PC-3 (cell line): ENCODE measurements at regions not wholly inside any gene's neighbourhood (a gene's known extent, or its start where the extent isn't known, plus 50 kb on each side); places are given as distances from the start of the nearest gene placed in this dataset.
"Not testable (repeated sequence)": the region's sequence is repeated elsewhere in the genome, so short reads cannot be mapped to it uniquely, and the experiment has no call there.

Experiments
- ATAC-seq: fragments of 200-7000 bp; cut with Tn5 transposase; 2 replicates; pipeline ENCODE4 v1.9.1; 2020; ENCODE audit warnings: mild to moderate bottlenecking, moderate library complexity
- BruUV-seq: library from RNA; stranded (reverse); fragments of 400-500 nt; replicated peaks from 2 replicates; lab custom pipeline; 2021; lab: Mats Ljungman, UMichigan
- CTCF ChIA-PET: fragments of 300-600 bp; sonication (Branson Sonifier 250); formaldehyde crosslinking; loops from one replicate; lab custom pipeline; 2022; ENCODE audit warnings: antibody characterized with exemption; lab: Charles Lee
- POLR2A ChIA-PET: fragments of 300-600 bp; sonication (Branson Sonifier 250); formaldehyde crosslinking; loops from one replicate; lab custom pipeline; 2022; ENCODE audit warnings: antibody characterized with exemption; ENCODE audit not compliant: unreplicated experiment; lab: Charles Lee
- DNase-seq: peaks from one replicate; pipeline ENCODE4 v3.0.0-alpha.2; 2015
- H2AFZ ChIP-seq: fragments of 300-600 bp; sonication (generic); 2 replicates; pipeline ENCODE4 v1.6.0; 2016; ENCODE audit warnings: antibody characterized with exemption, low read length
- H3F3A ChIP-seq: fragments of 300-600 bp; sonication (generic); one replicate; pipeline ENCODE4 v1.6.0; 2017; ENCODE audit warnings: antibody characterized with exemption, low read length, control low read depth, mild to moderate bottlenecking; ENCODE audit not compliant: unreplicated experiment
- H3K27ac ChIP-seq: fragments of 300-600 bp; sonication (generic); 2 replicates; pipeline ENCODE4 v1.5.1; 2016; ENCODE audit warnings: mild to moderate bottlenecking, low read length
- H3K27me3 ChIP-seq: fragments of 300-600 bp; sonication (generic); 2 replicates; pipeline ENCODE4 v1.6.1; 2016; ENCODE audit warnings: low read length, mixed read lengths
- H3K36me3 ChIP-seq: fragments of 300-600 bp; sonication (generic); 2 replicates; pipeline ENCODE4 v1.6.1; 2016; ENCODE audit warnings: low read depth, mixed run types, low read length, mixed read lengths
- H3K4me1 ChIP-seq: fragments of 300-600 bp; sonication (generic); 2 replicates; pipeline ENCODE4 v1.5.1; 2016; ENCODE audit warnings: low read length; ENCODE audit not compliant: insufficient read depth
- H3K4me2 ChIP-seq: fragments of 300-600 bp; sonication (generic); 2 replicates; pipeline ENCODE4 v1.6.0; 2016; ENCODE audit warnings: low read length
- H3K4me3 ChIP-seq: fragments of 300-600 bp; sonication (generic); 2 replicates; pipeline ENCODE4 v1.5.1; 2016; ENCODE audit warnings: mild to moderate bottlenecking, low read length, mixed read lengths
- H3K79me2 ChIP-seq: fragments of 300-600 bp; sonication (generic); 2 replicates; pipeline ENCODE4 v1.6.1; 2017; ENCODE audit warnings: low read length, mixed read lengths
- H3K9ac ChIP-seq: fragments of 300-600 bp; sonication (generic); 2 replicates; pipeline ENCODE4 v1.6.0; 2016; ENCODE audit warnings: mild to moderate bottlenecking, low read length
- H3K9me2 ChIP-seq: fragments of 300-600 bp; sonication (generic); replicated peaks from 2 replicates; pipeline ENCODE4 v1.6.1; 2016; ENCODE audit warnings: mixed run types, low read length, mixed read lengths
- H3K9me3 ChIP-seq: fragments of 300-600 bp; sonication (generic); 2 replicates; pipeline ENCODE4 v1.6.1; 2016; ENCODE audit warnings: low read length, mixed read lengths
- H4K20me1 ChIP-seq: fragments of 300-600 bp; sonication (generic); 2 replicates; pipeline ENCODE4 v1.6.1; 2016; ENCODE audit warnings: low read length, mixed read lengths
- intact Hi-C: fragments of 100-400 bp; cut with micrococcal nuclease; formaldehyde crosslinking; loops from 2 replicates; pipeline ENCODE4 v1.9.0; 2023
- TF ChIP-seq, protein P1 (sequence below): fragments of 300-600 bp; sonication (generic); conservative IDR thresholded peaks from 2 replicates; pipeline ENCODE4 v1.5.1; 2017; ENCODE audit warnings: antibody characterized with exemption, low read depth, mild to moderate bottlenecking, low read length

DNA sequence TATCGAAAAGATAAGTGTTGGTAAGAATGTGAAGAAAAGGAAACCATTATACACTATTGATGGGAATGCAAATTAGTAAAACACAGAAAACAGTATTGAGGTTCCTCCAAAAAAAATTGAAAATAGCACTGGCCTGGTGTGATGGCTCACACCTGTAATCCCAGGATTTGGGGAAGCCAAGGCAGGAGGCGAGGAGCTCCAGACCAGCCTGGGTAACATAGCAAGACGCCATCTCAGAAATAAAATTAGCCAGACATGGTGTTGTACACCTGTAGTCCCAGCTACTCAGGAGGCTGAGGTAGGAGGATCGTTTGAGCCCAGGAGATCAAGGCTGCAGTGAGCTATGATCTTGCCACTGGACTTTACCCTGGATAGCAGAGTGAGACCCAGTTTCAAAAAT is 5303.4 kb upstream of the TPTE start:
- H3K4me3 ChIP-seq, intact Hi-C loops, H3F3A ChIP-seq, H3K9ac ChIP-seq, H3K36me3 ChIP-seq, H3K4me1 ChIP-seq, H3K79me2 ChIP-seq, H3K9me2 ChIP-seq, H4K20me1 ChIP-seq, H2AFZ ChIP-seq, DNase-seq, CTCF ChIA-PET, H3K27me3 ChIP-seq, BruUV-seq, POLR2A ChIA-PET, H3K27ac ChIP-seq, ATAC-seq, H3K4me2 ChIP-seq: not testable (repeated sequence)
- peaks cover 21% of the 10 kb centered on the region for H3K9me3 ChIP-seq

DNA sequence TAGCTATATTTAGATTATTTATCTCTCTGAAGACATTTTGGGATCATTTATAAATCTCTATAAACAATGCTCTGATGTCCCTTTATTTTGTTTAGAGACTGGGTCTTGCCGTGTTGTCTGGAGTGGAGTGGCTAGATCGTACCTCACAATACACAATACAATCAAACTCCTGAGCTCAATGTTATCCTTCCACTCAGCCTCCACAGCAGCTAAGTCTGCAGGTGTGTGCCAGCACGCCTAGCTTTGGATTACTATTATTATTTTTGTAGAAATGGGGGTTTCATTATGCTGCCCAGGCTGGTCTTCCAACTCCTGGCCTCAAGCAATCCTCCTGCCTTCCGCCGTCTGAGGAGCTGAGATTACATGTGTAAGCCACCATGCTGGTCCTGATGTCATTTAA is 5301.4 kb upstream of the TPTE start:
- ATAC-seq, BruUV-seq, H3K4me2 ChIP-seq, DNase-seq, intact Hi-C loops, H3K27ac ChIP-seq, POLR2A ChIA-PET, H3K27me3 ChIP-seq, H4K20me1 ChIP-seq, H3K4me3 ChIP-seq, CTCF ChIA-PET, H3K79me2 ChIP-seq, H3F3A ChIP-seq, H3K9ac ChIP-seq, H3K36me3 ChIP-seq, H2AFZ ChIP-seq, H3K9me2 ChIP-seq, H3K4me1 ChIP-seq: not testable (repeated sequence)
- peaks cover 36% of the 10 kb centered on the region for H3K9me3 ChIP-seq

DNA sequence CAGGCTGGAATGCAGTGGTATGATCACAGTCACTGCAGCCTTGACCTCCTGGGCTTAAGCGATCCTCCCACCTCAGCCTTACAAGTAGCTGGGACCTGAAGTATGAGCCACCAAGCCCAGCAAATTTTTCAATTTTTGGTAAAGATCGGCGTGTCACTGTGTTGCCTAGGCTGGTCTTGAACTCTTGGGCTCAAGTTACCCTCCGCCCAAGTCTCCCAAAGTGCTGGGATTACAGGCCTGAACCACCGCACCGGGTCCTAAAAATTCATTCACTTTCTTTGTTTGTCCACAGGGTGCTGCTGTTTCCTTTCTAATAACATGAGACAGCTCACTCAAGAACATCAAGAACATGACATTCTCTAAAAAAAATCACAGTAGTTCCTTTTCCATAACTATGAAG is 5300.9 kb upstream of the TPTE start:
- POLR2A ChIA-PET, H2AFZ ChIP-seq, H3K4me1 ChIP-seq, H3K9me2 ChIP-seq, H3K36me3 ChIP-seq, H3K9ac ChIP-seq, BruUV-seq, H3K79me2 ChIP-seq, H3K4me2 ChIP-seq, H3K27me3 ChIP-seq, ATAC-seq, H3K4me3 ChIP-seq, H3F3A ChIP-seq, intact Hi-C loops, H4K20me1 ChIP-seq, H3K27ac ChIP-seq, CTCF ChIA-PET: not testable (repeated sequence)
- TF ChIP-seq, protein P1, sequence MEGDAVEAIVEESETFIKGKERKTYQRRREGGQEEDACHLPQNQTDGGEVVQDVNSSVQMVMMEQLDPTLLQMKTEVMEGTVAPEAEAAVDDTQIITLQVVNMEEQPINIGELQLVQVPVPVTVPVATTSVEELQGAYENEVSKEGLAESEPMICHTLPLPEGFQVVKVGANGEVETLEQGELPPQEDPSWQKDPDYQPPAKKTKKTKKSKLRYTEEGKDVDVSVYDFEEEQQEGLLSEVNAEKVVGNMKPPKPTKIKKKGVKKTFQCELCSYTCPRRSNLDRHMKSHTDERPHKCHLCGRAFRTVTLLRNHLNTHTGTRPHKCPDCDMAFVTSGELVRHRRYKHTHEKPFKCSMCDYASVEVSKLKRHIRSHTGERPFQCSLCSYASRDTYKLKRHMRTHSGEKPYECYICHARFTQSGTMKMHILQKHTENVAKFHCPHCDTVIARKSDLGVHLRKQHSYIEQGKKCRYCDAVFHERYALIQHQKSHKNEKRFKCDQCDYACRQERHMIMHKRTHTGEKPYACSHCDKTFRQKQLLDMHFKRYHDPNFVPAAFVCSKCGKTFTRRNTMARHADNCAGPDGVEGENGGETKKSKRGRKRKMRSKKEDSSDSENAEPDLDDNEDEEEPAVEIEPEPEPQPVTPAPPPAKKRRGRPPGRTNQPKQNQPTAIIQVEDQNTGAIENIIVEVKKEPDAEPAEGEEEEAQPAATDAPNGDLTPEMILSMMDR: peak; percentile 52
- peak; percentile 63 for DNase-seq
- H3K9me3 ChIP-seq: peaks cover 39% of the 10 kb centered on the region

DNA sequence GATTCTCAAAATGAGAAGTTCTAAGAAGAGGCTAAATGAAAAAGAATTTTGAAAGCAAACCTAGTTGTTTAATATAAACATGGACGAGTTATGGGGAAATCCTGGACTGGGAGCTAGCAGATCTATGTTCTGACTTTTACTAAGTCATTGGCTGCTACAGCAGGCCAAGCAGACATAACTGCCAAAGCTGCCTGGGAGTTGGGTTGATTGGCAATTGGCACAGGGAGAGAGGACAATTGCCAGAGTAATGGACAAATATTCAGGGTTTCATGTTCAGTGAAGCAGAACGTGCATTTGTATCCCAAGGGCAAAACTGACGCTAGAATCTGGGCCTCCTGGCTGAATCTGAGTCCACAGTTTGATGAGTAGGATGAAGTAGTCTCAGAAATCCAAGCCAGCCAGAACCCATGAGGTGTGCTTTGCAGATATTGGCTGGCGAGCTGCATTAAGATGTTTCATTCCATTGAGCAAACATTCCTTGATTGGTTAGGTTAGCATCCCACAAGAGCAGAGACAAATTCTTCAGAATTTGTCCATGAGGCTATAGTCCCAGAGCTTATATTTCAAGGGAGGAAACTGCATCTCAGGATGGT is 5299.8 kb upstream of the TPTE start:
- CTCF ChIA-PET, H2AFZ ChIP-seq, intact Hi-C loops, H3K4me2 ChIP-seq, H3K27me3 ChIP-seq, DNase-seq, POLR2A ChIA-PET, H3K27ac ChIP-seq, H4K20me1 ChIP-seq, H3K4me3 ChIP-seq, BruUV-seq, H3K9me2 ChIP-seq, H3K9ac ChIP-seq, H3K36me3 ChIP-seq, H3K4me1 ChIP-seq, H3F3A ChIP-seq, ATAC-seq, H3K79me2 ChIP-seq: not testable (repeated sequence)
- H3K9me3 ChIP-seq: peaks cover 37% of the 10 kb centered on the region

DNA sequence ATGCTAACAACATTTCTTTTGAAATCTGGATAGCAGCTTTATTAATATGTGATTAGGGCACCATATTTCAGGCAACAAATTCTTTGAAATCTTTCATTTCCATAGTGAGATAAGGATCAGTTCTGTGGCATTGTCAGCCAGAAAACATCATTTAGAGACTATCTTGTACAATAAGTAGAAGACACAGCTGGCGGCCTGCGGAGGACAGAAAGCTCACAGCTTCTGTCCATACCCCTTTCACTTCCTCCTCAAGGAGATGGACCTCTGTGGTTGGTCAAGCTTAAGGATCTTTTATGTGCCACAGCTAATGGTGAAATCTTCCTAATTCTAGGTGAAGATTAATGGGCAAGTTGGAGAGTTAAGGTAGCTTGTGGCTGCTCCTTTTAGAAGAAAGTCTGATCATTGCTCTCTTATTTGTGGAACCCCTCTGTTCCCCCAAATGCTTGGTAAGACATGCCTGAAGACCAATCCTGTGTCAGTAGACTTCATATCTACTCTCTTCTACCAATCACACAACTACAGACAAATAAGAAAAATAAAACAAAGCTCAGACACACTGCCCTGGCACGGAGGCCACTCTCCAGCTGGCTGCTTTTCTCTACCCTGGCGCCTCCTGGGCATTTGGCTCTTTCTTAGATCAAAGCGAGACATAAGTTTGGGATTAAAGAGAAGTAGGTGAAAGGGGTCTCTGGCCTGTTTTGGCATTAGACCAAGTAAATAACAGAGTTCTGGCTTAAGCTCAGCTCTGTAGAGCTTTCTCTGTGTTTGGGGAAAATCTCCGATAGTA is 5298.2 kb upstream of the TPTE start:
- CTCF ChIA-PET, H2AFZ ChIP-seq, BruUV-seq, H3K27me3 ChIP-seq, DNase-seq, H3F3A ChIP-seq, intact Hi-C loops, H3K9ac ChIP-seq, ATAC-seq, H3K9me2 ChIP-seq, H3K4me2 ChIP-seq, POLR2A ChIA-PET, H3K36me3 ChIP-seq, H3K4me3 ChIP-seq, H3K79me2 ChIP-seq, H4K20me1 ChIP-seq, H3K4me1 ChIP-seq, H3K27ac ChIP-seq: not testable (repeated sequence)
- H3K9me3 ChIP-seq: peaks cover 27% of the 10 kb centered on the region

DNA sequence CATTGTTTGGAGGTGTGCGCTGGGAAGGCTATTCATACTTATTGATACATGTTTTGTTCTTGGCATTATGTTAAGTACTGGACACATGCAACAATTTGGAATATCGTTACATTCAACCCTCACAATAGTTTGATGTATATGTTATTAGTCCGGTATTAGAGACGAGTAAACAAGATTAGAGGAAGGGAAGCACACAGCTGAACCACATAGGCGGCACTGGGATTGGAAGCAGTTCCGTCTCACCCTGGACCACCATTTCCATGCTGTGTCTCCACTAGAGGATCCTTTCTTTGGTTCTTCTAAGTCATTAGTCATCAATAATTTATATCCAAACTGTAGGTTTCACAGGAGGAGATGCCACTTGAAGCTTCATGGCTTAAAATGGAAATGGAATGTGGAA is 5297.2 kb upstream of the TPTE start:
- POLR2A ChIA-PET, H3K36me3 ChIP-seq, intact Hi-C loops, BruUV-seq, H4K20me1 ChIP-seq, H3K4me3 ChIP-seq, H2AFZ ChIP-seq, H3F3A ChIP-seq, DNase-seq, H3K9me2 ChIP-seq, ATAC-seq, H3K9ac ChIP-seq, H3K4me1 ChIP-seq, H3K4me2 ChIP-seq, H3K79me2 ChIP-seq, H3K27me3 ChIP-seq, CTCF ChIA-PET, H3K27ac ChIP-seq: not testable (repeated sequence)
- H3K9me3 ChIP-seq: peaks cover 27% of the 10 kb centered on the region
